ENCODE measurements at regions not wholly inside any gene's neighbourhood (a gene's known extent, or its start where the extent isn't known, plus 50 kb on each side); places are given as distances from the start of the nearest gene placed in this dataset.
"Not testable (repeated sequence)": the region's sequence is repeated elsewhere in the genome, so short reads cannot be mapped to it uniquely, and the experiment has no call there.

GRCh38 chr1:188122646-188123045 lies 1293.9 kb downstream of the PLA2G4A start:
- DNase-seq: no peak

- no peak for DNase-seq
Observed at GRCh38 chr1:188127507-188127906, 1298.8 kb downstream of the PLA2G4A start.

- DNase-seq: no peak
Observed at GRCh38 chr1:188128761-188129160, 1300.0 kb downstream of the PLA2G4A start.

- no peak for DNase-seq
Observed at GRCh38 chr1:188129856-188130838, 1301.4 kb downstream of the PLA2G4A start.

- no peak for DNase-seq
Observed at GRCh38 chr1:188137221-188137620, 1308.5 kb downstream of the PLA2G4A start.

DNA sequence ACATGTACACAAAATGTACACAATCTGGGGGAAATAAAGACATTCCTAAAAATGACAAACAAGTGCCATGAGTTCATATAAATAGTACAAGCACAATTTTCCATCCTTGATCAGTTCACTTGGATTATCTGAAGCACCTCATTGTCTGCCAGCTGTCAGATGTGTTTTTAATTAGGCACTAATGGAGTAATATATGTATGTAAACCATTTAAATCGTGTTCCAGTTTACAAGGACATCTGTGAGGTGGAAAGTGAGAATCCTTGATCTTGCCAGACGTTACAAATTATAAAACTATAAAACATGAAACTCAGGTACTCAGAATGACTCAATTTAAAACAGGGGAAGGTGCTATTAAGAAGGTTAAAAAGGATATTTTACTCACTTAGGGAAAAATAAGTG lies 1312.2 kb downstream of the PLA2G4A start:
- DNase-seq: no peak

DNA sequence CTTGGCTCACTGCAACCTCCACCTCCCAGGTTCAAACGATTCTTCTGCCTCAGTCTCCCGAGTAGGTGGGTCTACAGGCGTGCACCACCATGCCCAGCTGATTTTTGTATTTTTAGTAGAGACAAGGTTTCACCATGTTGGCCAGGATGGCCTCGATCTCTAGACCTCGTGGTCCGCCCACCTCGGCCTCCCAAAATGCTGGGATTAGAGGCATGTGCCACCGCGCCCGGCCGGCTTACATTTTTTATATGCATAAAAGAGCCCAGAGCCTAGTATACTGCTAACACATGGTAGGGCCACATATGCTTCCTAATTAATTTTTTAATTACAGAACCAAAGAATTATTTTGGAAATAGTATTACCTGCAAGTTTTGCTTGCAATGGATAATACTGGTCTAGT lies 1325.4 kb downstream of the PLA2G4A start:
- DNase-seq: no peak

DNA sequence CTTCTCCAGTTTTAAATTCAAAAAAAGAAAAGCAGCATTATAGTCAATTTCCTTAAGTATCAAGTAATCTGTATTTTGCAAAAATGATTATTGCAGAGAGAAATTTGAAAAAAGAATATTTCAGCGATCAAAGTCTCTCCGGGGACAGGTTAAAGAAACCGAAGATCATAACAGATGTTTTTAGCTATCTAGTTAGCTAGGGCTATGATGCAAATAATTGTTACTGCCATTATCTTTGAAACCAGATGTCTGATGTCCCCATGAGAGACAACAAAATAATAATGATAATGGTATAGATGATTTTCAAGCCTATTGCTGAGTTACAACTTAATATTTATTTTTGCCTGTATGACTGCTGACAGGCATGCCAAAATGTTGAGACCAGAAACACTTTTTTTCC lies 1326.0 kb downstream of the PLA2G4A start:
- no peak for DNase-seq

GRCh38 chr1:188155261-188155660 lies 1326.5 kb downstream of the PLA2G4A start:
- no peak for DNase-seq

DNA sequence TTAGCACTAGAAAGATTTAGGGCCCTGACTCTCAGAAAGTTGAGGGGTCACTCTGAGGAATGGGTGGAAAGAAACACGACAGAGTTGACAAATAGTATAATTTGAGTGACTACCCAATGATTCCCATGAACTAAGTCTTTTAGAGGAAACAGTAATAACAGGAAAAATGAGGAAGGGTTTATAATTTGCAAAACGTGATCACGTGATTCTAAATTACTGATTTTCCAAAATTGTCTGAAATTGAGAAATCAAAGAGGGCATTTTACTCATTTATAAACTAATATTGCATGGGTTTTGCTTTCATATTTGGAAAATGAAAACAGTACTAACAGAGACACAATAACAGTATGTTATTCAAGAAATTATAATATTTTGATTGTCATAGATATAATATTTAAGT lies 1335.7 kb downstream of the PLA2G4A start:
- DNase-seq: no peak

- no peak for DNase-seq
Observed at GRCh38 chr1:188166654-188167053, 1337.9 kb downstream of the PLA2G4A start.

GRCh38 chr1:188169971-188170370 lies 1341.2 kb downstream of the PLA2G4A start:
- DNase-seq: no peak

GRCh38 chr1:188170411-188170810 lies 1341.7 kb downstream of the PLA2G4A start:
- no peak for DNase-seq

- no peak for DNase-seq
Observed at GRCh38 chr1:188170935-188171334, 1342.2 kb downstream of the PLA2G4A start.

GRCh38 chr1:188182063-188182462 lies 1353.3 kb downstream of the PLA2G4A start:
- DNase-seq: not testable (repeated sequence)

DNA sequence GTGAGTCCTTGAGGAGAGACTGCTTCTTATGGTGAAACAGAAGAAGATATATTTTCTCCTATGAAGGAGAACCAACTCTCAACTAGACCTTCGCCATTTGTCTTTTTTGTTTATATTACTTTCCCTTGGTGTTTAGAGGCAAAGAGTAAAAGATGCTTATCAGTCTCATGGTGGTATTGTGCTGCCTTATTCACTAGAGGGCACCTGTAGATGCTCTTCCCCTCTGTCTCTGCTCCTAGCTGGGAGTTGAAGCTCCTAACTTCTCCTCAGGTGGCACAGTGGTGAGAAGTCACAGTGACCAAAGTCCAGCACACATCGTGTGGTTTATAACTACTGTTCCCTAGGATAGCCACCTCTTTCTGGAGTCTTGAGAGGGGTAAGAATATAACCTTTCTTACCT lies 1359.6 kb downstream of the PLA2G4A start:
- no peak for DNase-seq

- DNase-seq: no peak
Observed at GRCh38 chr1:188194916-188195315, 1366.2 kb downstream of the PLA2G4A start.

DNA sequence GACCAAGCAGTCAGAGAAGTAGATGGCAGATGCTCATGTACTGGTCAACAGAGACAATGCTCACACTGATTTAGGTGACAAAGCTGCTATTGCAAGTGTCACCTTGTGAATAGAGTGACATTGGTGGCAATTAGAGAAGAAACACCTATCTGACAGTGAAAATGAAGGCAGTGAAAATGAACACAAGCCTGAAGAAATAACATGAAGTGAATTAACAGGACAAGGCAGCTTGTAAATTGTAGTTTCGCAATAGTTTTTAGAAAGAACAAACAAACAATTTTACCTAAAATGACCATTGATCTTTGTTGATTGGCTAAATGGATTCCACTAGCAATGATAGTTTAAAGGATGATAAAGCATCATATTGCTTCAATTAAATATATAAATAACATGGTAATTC lies 1389.5 kb downstream of the PLA2G4A start:
- no peak for DNase-seq

GRCh38 chr1:188220051-188220450 lies 1391.3 kb downstream of the PLA2G4A start:
- no peak for DNase-seq

DNA sequence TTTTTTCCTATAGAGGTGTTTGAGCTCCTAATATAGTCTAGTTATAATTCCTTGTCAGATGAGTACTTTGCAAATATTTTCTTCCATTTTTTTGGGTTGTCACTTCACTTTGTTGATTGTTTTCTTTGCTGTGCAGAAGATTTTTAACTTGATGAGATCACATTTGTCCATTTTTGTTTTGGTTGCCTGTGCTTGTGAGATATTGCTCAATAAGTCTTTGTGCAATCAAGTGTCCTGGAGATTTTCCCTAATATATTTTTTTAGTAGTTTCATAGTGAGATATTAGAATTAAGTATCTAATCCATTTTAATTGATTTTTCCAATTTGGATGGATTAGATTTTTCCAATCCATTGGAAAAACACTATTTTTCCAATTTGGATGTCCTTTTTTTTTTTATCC lies 1395.5 kb downstream of the PLA2G4A start:
- no peak for DNase-seq

GRCh38 chr1:188225975-188226374 lies 1397.2 kb downstream of the PLA2G4A start:
- DNase-seq: no peak

- DNase-seq: no peak
Observed at GRCh38 chr1:188228623-188229022, 1399.9 kb downstream of the PLA2G4A start.

DNA sequence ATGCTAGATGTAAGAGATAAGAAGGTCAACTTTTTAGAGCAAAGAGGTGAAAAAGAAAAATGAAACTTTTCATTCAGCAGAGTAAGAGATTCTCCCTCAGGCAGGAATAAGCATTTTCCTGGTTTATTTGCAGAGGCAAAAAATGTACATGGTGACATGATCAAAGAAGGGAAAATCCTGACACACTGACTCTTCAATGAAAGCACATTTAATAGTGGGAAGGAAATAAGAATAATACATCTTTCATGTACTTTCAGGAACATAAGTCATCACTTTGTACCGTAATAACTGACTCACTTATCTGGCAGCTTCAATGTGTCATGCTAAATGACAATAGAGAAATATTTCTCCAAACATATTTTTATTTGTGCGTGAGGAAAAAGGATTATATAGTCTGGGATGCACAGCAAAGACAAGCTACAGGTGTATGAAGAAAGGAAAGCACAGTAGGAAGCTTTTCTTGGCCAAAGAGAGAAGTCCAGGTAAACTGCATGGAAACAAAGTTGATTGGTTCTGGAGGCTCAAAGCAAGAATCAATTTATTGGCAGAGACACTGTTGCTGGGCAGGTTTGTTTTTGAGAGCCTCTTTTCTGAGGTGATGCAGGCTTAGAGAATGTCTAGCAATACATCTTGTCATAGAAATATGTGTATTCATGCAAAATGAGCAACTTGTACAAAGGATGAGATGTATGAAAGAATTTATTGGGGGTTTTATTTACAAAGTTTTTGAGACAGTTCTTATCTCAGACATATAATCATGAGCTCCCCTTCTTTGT lies 1409.0 kb downstream of the PLA2G4A start:
- no peak for DNase-seq

Data from bone marrow (tissue), 2 donors.